Panc1 (cell line): ENCODE measurements at regions not wholly inside any gene's neighbourhood (a gene's known extent, or its start where the extent isn't known, plus 50 kb on each side); places are given as distances from the start of the nearest gene placed in this dataset.

ENCODE experiments used
- CTCF ChIP-seq: fragments of 450-650 bp; IDR thresholded peaks from 2 replicates; pipeline ENCODE4 v1.5.1; 2017; ENCODE audit warnings: mild to moderate bottlenecking
- POLR2AphosphoS5 ChIP-seq: IDR thresholded peaks from 2 replicates; pipeline ENCODE4 v1.6.1; 2012; ENCODE audit warnings: mild to moderate bottlenecking, low read depth, low read length, moderate library complexity
- REST ChIP-seq, 2 experiments: IDR thresholded peaks; 2 replicates each; pipeline ENCODE4 v1.6.1; 2011 to 2012; ENCODE audit warnings: low read depth in 2 of 2, control low read depth in 1 of 2, low read length in 1 of 2, mild to moderate bottlenecking in 1 of 2, moderate library complexity in 1 of 2; ENCODE audit not compliant: insufficient read depth in 1 of 2

- TF ChIP-seq CTCF (no peak), POLR2AphosphoS5 (no peak), REST (IDR thresholded peaks at IDR 0.05; ENCODE audit: insufficient read depth in 1 of 2, low read depth in 2 of 2, low read length in 1 of 2) (no peak)
Observed at GRCh38 chr3:181134873-181135272, 145.3 kb upstream of the DNAJC19 start.
